ENCODE measurements at regions not wholly inside any gene's neighbourhood (a gene's known extent, or its start where the extent isn't known, plus 50 kb on each side); places are given as distances from the start of the nearest gene placed in this dataset.
A peak's percentile ranks its signal among the peaks of the same experiment; 100 is the strongest.

DNA sequence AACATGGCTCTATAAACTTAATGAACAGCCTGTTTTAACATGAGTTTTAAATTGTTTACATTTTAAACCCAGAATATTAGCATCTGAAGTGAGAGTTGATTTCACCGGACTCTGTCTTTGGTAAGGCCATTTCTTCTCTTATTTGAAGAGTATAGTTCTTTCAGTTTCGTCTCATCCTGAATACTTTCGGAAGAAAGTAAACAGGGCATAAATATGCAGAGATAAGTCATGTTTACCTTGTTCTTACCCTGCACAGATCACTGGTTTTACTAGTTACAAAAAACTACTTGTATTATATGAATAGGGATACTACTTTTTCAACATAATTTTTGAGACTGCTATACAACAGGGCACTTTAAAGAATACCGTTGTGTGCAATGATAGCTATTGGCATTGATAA is 656.3 kb upstream of the ZNF608 start:
- intact Hi-C loops (cut with micrococcal nuclease; ENCODE audit: unreplicated experiment): loop anchor here (10.0 kb wide), 1 partner anchor 1728 kb away; no protein-coding TSS in a partner anchor
- no TSS peak for BruUV-seq (replicated peaks)
- Mint-ChIP-seq H3K27ac (ENCODE audit: unreplicated experiment) (no peak overlapping the region), H3K36me3 (ENCODE audit: insufficient read depth, unreplicated experiment) (no peaks in the 10 kb centered on the region), H3K4me3 (ENCODE audit: low read depth, unreplicated experiment) (no peak overlapping the region), H3K4me1 (ENCODE audit: low read depth, unreplicated experiment) (no peaks in the 10 kb centered on the region), H3K9me3 (ENCODE audit: low read depth, unreplicated experiment) (no peaks in the 10 kb centered on the region), H3K27me3 (ENCODE audit: unreplicated experiment) (no peaks in the 10 kb centered on the region)
- DNase-seq: no peak
- TF ChIP-seq, protein P1, sequence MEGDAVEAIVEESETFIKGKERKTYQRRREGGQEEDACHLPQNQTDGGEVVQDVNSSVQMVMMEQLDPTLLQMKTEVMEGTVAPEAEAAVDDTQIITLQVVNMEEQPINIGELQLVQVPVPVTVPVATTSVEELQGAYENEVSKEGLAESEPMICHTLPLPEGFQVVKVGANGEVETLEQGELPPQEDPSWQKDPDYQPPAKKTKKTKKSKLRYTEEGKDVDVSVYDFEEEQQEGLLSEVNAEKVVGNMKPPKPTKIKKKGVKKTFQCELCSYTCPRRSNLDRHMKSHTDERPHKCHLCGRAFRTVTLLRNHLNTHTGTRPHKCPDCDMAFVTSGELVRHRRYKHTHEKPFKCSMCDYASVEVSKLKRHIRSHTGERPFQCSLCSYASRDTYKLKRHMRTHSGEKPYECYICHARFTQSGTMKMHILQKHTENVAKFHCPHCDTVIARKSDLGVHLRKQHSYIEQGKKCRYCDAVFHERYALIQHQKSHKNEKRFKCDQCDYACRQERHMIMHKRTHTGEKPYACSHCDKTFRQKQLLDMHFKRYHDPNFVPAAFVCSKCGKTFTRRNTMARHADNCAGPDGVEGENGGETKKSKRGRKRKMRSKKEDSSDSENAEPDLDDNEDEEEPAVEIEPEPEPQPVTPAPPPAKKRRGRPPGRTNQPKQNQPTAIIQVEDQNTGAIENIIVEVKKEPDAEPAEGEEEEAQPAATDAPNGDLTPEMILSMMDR (IDR thresholded peaks at IDR 0.05; ENCODE audit: unreplicated experiment): no peak
- CTCF ChIA-PET: no interaction called here

DNA sequence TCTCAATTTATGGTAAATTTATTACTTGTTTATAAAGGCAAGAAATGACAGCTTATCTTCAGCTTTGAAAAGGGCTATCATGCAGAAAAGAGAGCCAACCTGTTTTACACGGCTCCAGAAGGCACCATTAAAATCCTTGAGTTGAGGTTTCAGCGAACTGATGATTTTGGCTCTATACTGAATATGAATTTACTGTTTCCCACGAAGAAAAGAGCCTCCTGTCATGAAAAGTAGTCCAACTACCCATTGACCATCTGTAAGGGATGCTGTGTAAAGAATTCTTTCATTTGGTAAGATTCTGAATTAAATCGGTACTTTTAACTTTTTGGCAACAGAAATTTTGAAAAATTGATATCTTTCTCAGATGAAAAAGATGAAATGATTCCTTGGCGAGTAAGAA is 657.6 kb upstream of the ZNF608 start:
- no TSS peak for BruUV-seq (replicated peaks)
- peaks cover 12% of the 10 kb centered on the region for H3K4me1 Mint-ChIP-seq (ENCODE audit: low read depth, unreplicated experiment)
- TF ChIP-seq, protein P1 (IDR thresholded peaks at IDR 0.05; ENCODE audit: unreplicated experiment): no peak
- no peaks in the 10 kb centered on the region for H3K9me3 Mint-ChIP-seq (ENCODE audit: low read depth, unreplicated experiment)
- H3K27me3 Mint-ChIP-seq (ENCODE audit: unreplicated experiment): no peaks in the 10 kb centered on the region
- H3K36me3 Mint-ChIP-seq (ENCODE audit: insufficient read depth, unreplicated experiment): peaks cover 9% of the 10 kb centered on the region
- CTCF ChIA-PET: interaction anchor here (0.6 kb wide), 1 partner anchor 452 kb away, joined by 3 read pairs; no protein-coding TSS in a partner anchor
- H3K27ac Mint-ChIP-seq (ENCODE audit: unreplicated experiment): no peak overlapping the region
- intact Hi-C loops (cut with micrococcal nuclease; ENCODE audit: unreplicated experiment): loop anchor here (10.0 kb wide), 1 partner anchor 1729 kb away; no protein-coding TSS in a partner anchor
- DNase-seq: no peak
- no peak overlapping the region for H3K4me3 Mint-ChIP-seq (ENCODE audit: low read depth, unreplicated experiment)

DNA sequence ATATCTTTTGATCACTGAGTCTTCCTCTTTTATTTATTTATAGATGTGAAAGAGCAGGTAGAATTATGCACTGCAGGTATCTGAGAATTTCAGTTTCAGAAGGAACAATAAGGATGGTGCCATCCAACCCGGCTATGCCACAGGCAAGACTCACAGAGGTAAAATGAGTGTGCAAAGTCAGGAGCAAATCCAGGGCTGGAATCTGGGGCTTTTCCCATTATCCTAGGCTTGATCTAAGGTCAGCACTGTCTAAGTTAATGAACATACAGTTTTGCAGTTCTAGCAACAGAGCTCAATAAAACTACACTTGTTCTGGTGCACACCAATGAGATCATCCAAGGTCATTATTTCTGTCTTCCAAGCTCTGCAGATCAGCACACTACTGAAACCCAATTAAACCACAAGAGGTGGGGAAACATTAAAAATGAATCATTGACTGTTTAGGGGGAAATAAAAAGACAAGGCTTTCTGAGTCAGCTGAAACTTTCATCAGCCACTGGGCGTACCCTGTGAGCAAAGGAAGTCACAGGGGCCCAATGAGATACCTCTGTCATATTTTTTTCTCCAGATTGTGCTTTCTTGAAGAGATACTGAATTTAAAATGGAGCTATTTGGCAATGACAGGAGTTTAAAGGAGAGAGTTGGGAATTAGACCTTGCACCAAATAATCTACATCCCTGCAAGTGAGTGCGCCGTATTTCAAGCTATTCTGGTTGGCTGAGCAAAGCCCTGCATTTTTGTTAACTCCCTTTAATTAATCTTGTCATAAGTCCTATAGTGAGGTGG is 662.2 kb upstream of the ZNF608 start:
- CTCF ChIA-PET: interaction anchor here (0.9 to 2.1 kb wide), 6 partner anchors 14 to 1738 kb away, joined by 3 to 11 read pairs (median 4); no protein-coding TSS in a partner anchor
- DNase-seq: peak; percentile 69
- Mint-ChIP-seq H3K27ac (ENCODE audit: unreplicated experiment) (peak overlapping the region; percentile 96), H3K36me3 (ENCODE audit: insufficient read depth, unreplicated experiment) (peaks cover 34% of the 10 kb centered on the region), H3K9me3 (ENCODE audit: low read depth, unreplicated experiment) (no peaks in the 10 kb centered on the region), H3K4me3 (ENCODE audit: low read depth, unreplicated experiment) (peak overlapping the region; percentile 54), H3K27me3 (ENCODE audit: unreplicated experiment) (no peaks in the 10 kb centered on the region), H3K4me1 (ENCODE audit: low read depth, unreplicated experiment) (peaks cover 53% of the 10 kb centered on the region)
- TF ChIP-seq, protein P1 (IDR thresholded peaks at IDR 0.05; ENCODE audit: unreplicated experiment): no peak
- no TSS peak for BruUV-seq (replicated peaks)
- intact Hi-C loops (cut with micrococcal nuclease; ENCODE audit: unreplicated experiment): loop anchor here (1.0 to 10.0 kb wide), 5 partner anchors 76 to 1734 kb away; no protein-coding TSS in a partner anchor

DNA sequence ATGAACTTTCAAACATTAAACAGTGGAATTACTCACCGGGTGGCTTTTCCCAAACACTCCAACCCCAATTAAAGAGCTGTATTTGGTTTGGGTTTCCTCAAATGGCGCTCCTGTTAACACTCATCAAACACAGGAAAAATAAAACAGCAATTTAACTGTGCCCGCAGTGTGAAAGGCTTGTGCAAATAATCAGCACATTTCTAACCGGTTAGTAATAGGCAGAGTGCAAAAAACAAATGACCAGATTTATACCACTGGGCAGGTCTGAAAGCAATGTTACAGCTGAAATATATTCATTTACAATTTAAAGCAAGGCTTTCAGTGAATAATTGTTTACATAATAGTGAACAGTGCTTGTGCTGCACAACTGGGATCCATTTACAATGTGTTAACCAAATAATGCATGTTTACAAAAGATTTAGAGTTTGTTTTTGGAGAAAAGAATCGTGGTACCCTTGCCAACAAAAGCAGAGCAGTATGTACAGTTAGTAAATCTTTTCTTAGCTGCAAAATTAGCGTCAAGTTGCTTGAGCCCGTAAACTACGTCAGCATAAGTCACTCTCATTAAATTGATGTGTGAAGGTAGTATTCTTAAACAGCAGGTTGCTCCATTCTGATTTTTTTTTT is 662.9 kb upstream of the ZNF608 start:
- CTCF ChIA-PET: interaction anchor here (0.9 to 2.1 kb wide), 5 partner anchors 76 to 1739 kb away, joined by 3 to 11 read pairs (median 3); no protein-coding TSS in a partner anchor
- TF ChIP-seq, protein P1 (IDR thresholded peaks at IDR 0.05; ENCODE audit: unreplicated experiment): no peak
- Mint-ChIP-seq H3K9me3 (ENCODE audit: low read depth, unreplicated experiment) (no peaks in the 10 kb centered on the region), H3K4me3 (ENCODE audit: low read depth, unreplicated experiment) (peak overlapping the region; percentile 54), H3K4me1 (ENCODE audit: low read depth, unreplicated experiment) (peaks cover 53% of the 10 kb centered on the region), H3K36me3 (ENCODE audit: insufficient read depth, unreplicated experiment) (peaks cover 34% of the 10 kb centered on the region), H3K27ac (ENCODE audit: unreplicated experiment) (peak overlapping the region; percentile 96), H3K27me3 (ENCODE audit: unreplicated experiment) (no peaks in the 10 kb centered on the region)
- intact Hi-C loops (cut with micrococcal nuclease; ENCODE audit: unreplicated experiment): loop anchor here (1.0 to 10.0 kb wide), 5 partner anchors 75 to 1735 kb away; no protein-coding TSS in a partner anchor
- no TSS peak for BruUV-seq (replicated peaks)
- no peak for DNase-seq
